ENCODE measurements at regions not wholly inside any gene's neighbourhood (a gene's known extent, or its start where the extent isn't known, plus 50 kb on each side); places are given as distances from the start of the nearest gene placed in this dataset.

GRCh38 chr1:234908571-234908970 lies 220.1 kb downstream of the TOMM20 start:
- Histone ChIP-seq H3K79me2 (ENCODE audit: control insufficient read depth, insufficient read depth, low read length, poor library complexity) (no peaks in the 10 kb centered on the region), H4K12ac (ENCODE audit: low read depth, low read length) (no peak overlapping the region), H2BK120ac (ENCODE audit: insufficient read depth, low read length, poor library complexity) (no peak overlapping the region), H2AFZ (ENCODE audit: insufficient read depth, low read length, poor library complexity) (no peak overlapping the region), H3K9me3 (ENCODE audit: insufficient read depth, low read depth, low read length) (no peaks in the 10 kb centered on the region), H4K91ac (ENCODE audit: low read depth, low read length) (no peak overlapping the region), H3K27ac (ENCODE audit: low read depth, low read length) (no peak overlapping the region), H2BK5ac (ENCODE audit: low read depth, low read length, poor library complexity) (no peak overlapping the region), H3K4me3 (ENCODE audit: low read depth, low read length) (no peak overlapping the region), H3K36me3 (ENCODE audit: control insufficient read depth in 1 of 2, insufficient read depth in 2 of 2, low read length in 2 of 2) (no peaks in the 10 kb centered on the region), H3K4me2 (ENCODE audit: low read length) (no peak overlapping the region), H3K18ac (ENCODE audit: low read length) (no peak overlapping the region), H3K27me3 (ENCODE audit: insufficient read depth, low read length) (no peaks in the 10 kb centered on the region), H3K23ac (ENCODE audit: low read length) (no peak overlapping the region), H3K14ac (ENCODE audit: low read length) (no peak overlapping the region), H3K79me1 (ENCODE audit: low read length) (no peaks in the 10 kb centered on the region), H3K9ac (ENCODE audit: low read length) (no peak overlapping the region), H3K4ac (ENCODE audit: low read depth, low read length) (no peak overlapping the region), H2BK12ac (ENCODE audit: low read length) (no peak overlapping the region), H4K8ac (ENCODE audit: low read depth, low read length) (no peak overlapping the region), H3K4me1 (ENCODE audit: control insufficient read depth in 1 of 2, insufficient read depth in 2 of 2, low read length in 2 of 2) (peaks cover 0 to 3% of the 10 kb centered on the region in 2 experiments), H2AK5ac (ENCODE audit: low read length) (no peak overlapping the region)
- DNase-seq = no peak
- WGBS (ENCODE audit: extremely low coverage, insufficient coverage, insufficient read length) = no CpG with 5 or more reads among the region's 9 CpGs

GRCh38 chr1:234907940-234908405 lies 220.7 kb downstream of the TOMM20 start:
- Histone ChIP-seq H3K27ac (ENCODE audit: low read depth, low read length) (no peak overlapping the region), H4K8ac (ENCODE audit: low read depth, low read length) (no peak overlapping the region), H3K36me3 (ENCODE audit: control insufficient read depth in 1 of 2, insufficient read depth in 2 of 2, low read length in 2 of 2) (no peaks in the 10 kb centered on the region), H2BK120ac (ENCODE audit: insufficient read depth, low read length, poor library complexity) (no peak overlapping the region), H3K14ac (ENCODE audit: low read length) (no peak overlapping the region), H2BK5ac (ENCODE audit: low read depth, low read length, poor library complexity) (no peak overlapping the region), H3K4me2 (ENCODE audit: low read length) (no peak overlapping the region), H3K4me3 (ENCODE audit: low read depth, low read length) (no peak overlapping the region), H2AK5ac (ENCODE audit: low read length) (no peak overlapping the region), H4K91ac (ENCODE audit: low read depth, low read length) (no peak overlapping the region), H3K79me1 (ENCODE audit: low read length) (no peaks in the 10 kb centered on the region), H3K27me3 (ENCODE audit: insufficient read depth, low read length) (no peaks in the 10 kb centered on the region), H3K4me1 (ENCODE audit: control insufficient read depth in 1 of 2, insufficient read depth in 2 of 2, low read length in 2 of 2) (peaks cover 0 to 5% of the 10 kb centered on the region in 2 experiments), H3K9me3 (ENCODE audit: insufficient read depth, low read depth, low read length) (no peaks in the 10 kb centered on the region), H3K79me2 (ENCODE audit: control insufficient read depth, insufficient read depth, low read length, poor library complexity) (no peaks in the 10 kb centered on the region), H3K9ac (ENCODE audit: low read length) (no peak overlapping the region), H2AFZ (ENCODE audit: insufficient read depth, low read length, poor library complexity) (no peak overlapping the region), H3K18ac (ENCODE audit: low read length) (no peak overlapping the region), H3K23ac (ENCODE audit: low read length) (no peak overlapping the region), H3K4ac (ENCODE audit: low read depth, low read length) (no peak overlapping the region), H4K12ac (ENCODE audit: low read depth, low read length) (no peak overlapping the region), H2BK12ac (ENCODE audit: low read length) (no peak overlapping the region)
- no peak for DNase-seq
- WGBS (ENCODE audit: extremely low coverage, insufficient coverage, insufficient read length) = no CpG with 5 or more reads among the region's 6 CpGs

GRCh38 chr1:234907208-234907939 lies 221.3 kb downstream of the TOMM20 start:
- H2BK120ac ChIP-seq (ENCODE audit: insufficient read depth, low read length, poor library complexity) = no peak overlapping the region
- no peak overlapping the region for H3K18ac ChIP-seq (ENCODE audit: low read length)
- no peak overlapping the region for H3K4me3 ChIP-seq (ENCODE audit: low read depth, low read length)
- H3K14ac ChIP-seq (ENCODE audit: low read length) = no peak overlapping the region
- H3K4ac ChIP-seq (ENCODE audit: low read depth, low read length) = no peak overlapping the region
- H3K79me2 ChIP-seq (ENCODE audit: control insufficient read depth, insufficient read depth, low read length, poor library complexity) = no peaks in the 10 kb centered on the region
- no peak overlapping the region for H4K8ac ChIP-seq (ENCODE audit: low read depth, low read length)
- no peak overlapping the region for H2BK12ac ChIP-seq (ENCODE audit: low read length)
- no peak overlapping the region for H2AFZ ChIP-seq (ENCODE audit: insufficient read depth, low read length, poor library complexity)
- no CpG with 5 or more reads among the region's 10 CpGs for WGBS (ENCODE audit: extremely low coverage, insufficient coverage, insufficient read length)
- H3K79me1 ChIP-seq (ENCODE audit: low read length) = no peaks in the 10 kb centered on the region
- no peaks in the 10 kb centered on the region for H3K9me3 ChIP-seq (ENCODE audit: insufficient read depth, low read depth, low read length)
- H3K27me3 ChIP-seq (ENCODE audit: insufficient read depth, low read length) = no peaks in the 10 kb centered on the region
- H4K12ac ChIP-seq (ENCODE audit: low read depth, low read length) = no peak overlapping the region
- no peak overlapping the region for H2BK5ac ChIP-seq (ENCODE audit: low read depth, low read length, poor library complexity)
- no peak overlapping the region for H3K27ac ChIP-seq (ENCODE audit: low read depth, low read length)
- H3K4me2 ChIP-seq (ENCODE audit: low read length) = no peak overlapping the region
- peaks cover 0 to 5% of the 10 kb centered on the region in 2 experiments for H3K4me1 ChIP-seq (ENCODE audit: control insufficient read depth in 1 of 2, insufficient read depth in 2 of 2, low read length in 2 of 2)
- H3K36me3 ChIP-seq (ENCODE audit: control insufficient read depth in 1 of 2, insufficient read depth in 2 of 2, low read length in 2 of 2) = no peaks in the 10 kb centered on the region
- H2AK5ac ChIP-seq (ENCODE audit: low read length) = no peak overlapping the region
- no peak overlapping the region for H3K23ac ChIP-seq (ENCODE audit: low read length)
- no peak for DNase-seq
- no peak overlapping the region for H4K91ac ChIP-seq (ENCODE audit: low read depth, low read length)
- no peak overlapping the region for H3K9ac ChIP-seq (ENCODE audit: low read length)

GRCh38 chr1:234906654-234907053 lies 222.0 kb downstream of the TOMM20 start:
- Histone ChIP-seq H3K23ac (ENCODE audit: low read length) (no peak overlapping the region), H3K9ac (ENCODE audit: low read length) (no peak overlapping the region), H2AK5ac (ENCODE audit: low read length) (no peak overlapping the region), H3K4ac (ENCODE audit: low read depth, low read length) (no peak overlapping the region), H3K79me1 (ENCODE audit: low read length) (no peaks in the 10 kb centered on the region), H3K27ac (ENCODE audit: low read depth, low read length) (no peak overlapping the region), H3K79me2 (ENCODE audit: control insufficient read depth, insufficient read depth, low read length, poor library complexity) (no peaks in the 10 kb centered on the region), H2BK5ac (ENCODE audit: low read depth, low read length, poor library complexity) (no peak overlapping the region), H3K36me3 (ENCODE audit: control insufficient read depth in 1 of 2, insufficient read depth in 2 of 2, low read length in 2 of 2) (no peaks in the 10 kb centered on the region), H4K91ac (ENCODE audit: low read depth, low read length) (no peak overlapping the region), H3K4me1 (ENCODE audit: control insufficient read depth in 1 of 2, insufficient read depth in 2 of 2, low read length in 2 of 2) (peaks cover 0 to 6% of the 10 kb centered on the region in 2 experiments), H2AFZ (ENCODE audit: insufficient read depth, low read length, poor library complexity) (no peak overlapping the region), H3K14ac (ENCODE audit: low read length) (no peak overlapping the region), H3K4me3 (ENCODE audit: low read depth, low read length) (no peak overlapping the region), H4K8ac (ENCODE audit: low read depth, low read length) (no peak overlapping the region), H2BK12ac (ENCODE audit: low read length) (no peak overlapping the region), H3K27me3 (ENCODE audit: insufficient read depth, low read length) (no peaks in the 10 kb centered on the region), H4K12ac (ENCODE audit: low read depth, low read length) (no peak overlapping the region), H3K9me3 (ENCODE audit: insufficient read depth, low read depth, low read length) (no peaks in the 10 kb centered on the region), H2BK120ac (ENCODE audit: insufficient read depth, low read length, poor library complexity) (no peak overlapping the region), H3K18ac (ENCODE audit: low read length) (no peak overlapping the region), H3K4me2 (ENCODE audit: low read length) (no peak overlapping the region)
- no peak for DNase-seq
- WGBS (ENCODE audit: extremely low coverage, insufficient coverage, insufficient read length) = no CpG with 5 or more reads among the region's 5 CpGs
